IMR-90 (cell line): ENCODE measurements at regions not wholly inside any gene's neighbourhood (a gene's known extent, or its start where the extent isn't known, plus 50 kb on each side); places are given as distances from the start of the nearest gene placed in this dataset.

Experiments
- ATAC-seq: fragments of 200-7000 bp; cut with Tn5 transposase; 2 replicates; pipeline ENCODE4 v1.9.1; 2020; ENCODE audit warnings: low read depth, mild to moderate bottlenecking, moderate library complexity
- BruUV-seq: library from RNA; stranded (reverse); fragments of 400-500 nt; replicated peaks from 2 replicates; lab custom pipeline; 2021; lab: Mats Ljungman, UMichigan
- CTCF ChIA-PET: fragments of 300-600 bp; formaldehyde crosslinking; extraction: SDS; loops from one replicate; lab custom pipeline; 2021; ENCODE audit warnings: antibody characterized with exemption; lab: Yijun Ruan, JAX
- POLR2A ChIA-PET: fragments of 300-600 bp; sonication (Branson Sonifier 250); formaldehyde crosslinking; loops from one replicate; lab custom pipeline; 2022; ENCODE audit warnings: antibody characterized with exemption; ENCODE audit not compliant: unreplicated experiment; lab: Charles Lee
- DNase-seq: peaks from one replicate; pipeline ENCODE4 v3.0.0; 2013
- H2AFZ ChIP-seq: replicated peaks from 2 replicates; pipeline ENCODE3; 2013; ENCODE audit warnings: low read length, mild to moderate bottlenecking; ENCODE audit not compliant: poor library complexity
- H2AK5ac ChIP-seq: 2 replicates; pipeline ENCODE4 v1.6.1; 2013; ENCODE audit warnings: low read depth, low read length, inconsistent platforms
- H2AK9ac ChIP-seq: replicated peaks from 2 replicates; pipeline ENCODE3; 2013; ENCODE audit warnings: mild to moderate bottlenecking, low read depth, low read length, moderate library complexity; ENCODE audit not compliant: poor library complexity
- H2BK120ac ChIP-seq: 2 replicates; pipeline ENCODE4 v1.6.1; 2013; ENCODE audit warnings: low read depth, low read length, inconsistent platforms
- H2BK15ac ChIP-seq: 3 replicates; pipeline ENCODE4 v1.6.1; 2013; ENCODE audit warnings: low read depth, low read length, inconsistent platforms
- H2BK20ac ChIP-seq: 2 replicates; pipeline ENCODE4 v1.6.1; 2013; ENCODE audit warnings: low read depth, mild to moderate bottlenecking, inconsistent platforms, low read length, moderate library complexity
- H2BK5ac ChIP-seq: 2 replicates; pipeline ENCODE4 v1.6.1; 2013; ENCODE audit warnings: mild to moderate bottlenecking, low read depth, low read length, inconsistent platforms; ENCODE audit not compliant: poor library complexity, severe bottlenecking
- H3K14ac ChIP-seq: replicated peaks from 2 replicates; pipeline ENCODE4 v1.6.1; 2013; ENCODE audit warnings: low read depth, low read length, inconsistent platforms
- H3K18ac ChIP-seq: 2 replicates; pipeline ENCODE4 v1.6.1; 2013; ENCODE audit warnings: low read depth, low read length, control low read depth
- H3K23ac ChIP-seq: 2 replicates; pipeline ENCODE4 v1.6.1; 2013; ENCODE audit warnings: low read depth, low read length, inconsistent platforms
- H3K27ac ChIP-seq: 2 replicates; pipeline ENCODE4 v1.5.1; 2013; ENCODE audit warnings: mild to moderate bottlenecking, control low read depth, low read length; ENCODE audit not compliant: insufficient read depth
- H3K27me3 ChIP-seq: 2 replicates; pipeline ENCODE4 v1.6.1; 2013; ENCODE audit warnings: low read length; ENCODE audit not compliant: control insufficient read depth, insufficient read depth
- H3K36me3 ChIP-seq: 2 replicates; pipeline ENCODE4 v1.6.1; 2013; ENCODE audit warnings: low read length, mixed read lengths; ENCODE audit not compliant: control insufficient read depth, insufficient read depth
- H3K4ac ChIP-seq: 2 replicates; pipeline ENCODE4 v1.6.1; 2013; ENCODE audit warnings: low read depth, low read length, inconsistent platforms
- H3K4me1 ChIP-seq: 2 replicates; pipeline ENCODE4 v1.6.1; 2013; ENCODE audit warnings: low read length, mixed read lengths; ENCODE audit not compliant: control insufficient read depth, insufficient read depth
- H3K4me2 ChIP-seq: 2 replicates; pipeline ENCODE4 v1.6.1; 2013; ENCODE audit warnings: low read depth, mild to moderate bottlenecking, control low read depth, low read length, moderate library complexity
- H3K4me3 ChIP-seq: 2 replicates; pipeline ENCODE4 v1.5.1; 2013; ENCODE audit warnings: low read depth, mild to moderate bottlenecking, control low read depth, low read length, moderate library complexity; ENCODE audit not compliant: insufficient read depth
- H3K56ac ChIP-seq: 2 replicates; pipeline ENCODE4 v1.6.1; 2013; ENCODE audit warnings: low read length, inconsistent platforms; ENCODE audit not compliant: insufficient read depth; ENCODE audit errors: extremely low read depth
- H3K79me1 ChIP-seq, 2 experiments: 2 replicates each; pipeline ENCODE4 v1.6.1; 2013; ENCODE audit warnings: low read length in 2 of 2, inconsistent platforms in 1 of 2, low read depth in 1 of 2
- H3K9ac ChIP-seq: 2 replicates; pipeline ENCODE4 v1.6.1; 2013; ENCODE audit warnings: low read depth, low read length, control low read depth
- H3K9me1 ChIP-seq: 2 replicates; pipeline ENCODE4 v1.6.1; 2013; ENCODE audit warnings: low read length, inconsistent platforms; ENCODE audit not compliant: insufficient read depth
- H3K9me3 ChIP-seq: 2 replicates; pipeline ENCODE4 v1.6.1; 2013; ENCODE audit warnings: low read length; ENCODE audit not compliant: control insufficient read depth, insufficient read depth
- H4K20me1 ChIP-seq: 2 replicates; pipeline ENCODE4 v1.6.1; 2013; ENCODE audit warnings: low read length, inconsistent platforms; ENCODE audit not compliant: insufficient read depth
- H4K5ac ChIP-seq: 2 replicates; pipeline ENCODE4 v1.6.1; 2013; ENCODE audit warnings: mild to moderate bottlenecking, low read depth, low read length, control low read depth
- H4K8ac ChIP-seq, 2 experiments: 2 replicates each; pipeline ENCODE4 v1.6.1; 2013; ENCODE audit warnings: low read depth in 2 of 2, low read length in 2 of 2, control low read depth in 1 of 2, inconsistent platforms in 1 of 2
- H4K91ac ChIP-seq: 2 replicates; pipeline ENCODE4 v1.6.1; 2013; ENCODE audit warnings: low read depth, low read length, inconsistent platforms; ENCODE audit not compliant: insufficient read depth
- BHLHE40 ChIP-seq: fragments of 150-350 bp; IDR thresholded peaks from 2 replicates; pipeline ENCODE4 v1.6.1; 2016; ENCODE audit warnings: mild to moderate bottlenecking, low read depth, low read length
- CEBPB ChIP-seq: IDR thresholded peaks from 2 replicates; pipeline ENCODE4 v1.6.1; 2012; ENCODE audit warnings: low read depth, low read length, improper control_type of control experiment
- CHD1 ChIP-seq: IDR thresholded peaks from 2 replicates; pipeline ENCODE4 v1.6.1; 2012; ENCODE audit warnings: low read depth, low read length, improper control_type of control experiment
- CTCF ChIP-seq: conservative IDR thresholded peaks from 2 replicates; pipeline ENCODE4 v1.5.1; 2012; ENCODE audit warnings: mild to moderate bottlenecking, low read depth, low read length, improper control_type of control experiment
- FOS ChIP-seq: fragments of 150-350 bp; IDR thresholded peaks from 2 replicates; pipeline ENCODE4 v1.6.1; 2016; ENCODE audit warnings: low read depth, low read length
- MAFK ChIP-seq: IDR thresholded peaks from 2 replicates; pipeline ENCODE4 v1.6.1; 2012; ENCODE audit warnings: low read depth, low read length, improper control_type of control experiment
- MAZ ChIP-seq: IDR thresholded peaks from 2 replicates; pipeline ENCODE4 v1.6.1; 2012; ENCODE audit warnings: low read depth, mild to moderate bottlenecking, low read length, improper control_type of control experiment, moderate library complexity, borderline replicate concordance
- MXI1 ChIP-seq: IDR thresholded peaks from 2 replicates; pipeline ENCODE4 v1.6.1; 2012; ENCODE audit warnings: low read depth, mild to moderate bottlenecking, low read length, moderate library complexity, borderline replicate concordance
- NFE2L2 ChIP-seq: fragments of 150-350 bp; IDR thresholded peaks from 2 replicates; pipeline ENCODE4 v1.6.1; 2016; ENCODE audit warnings: low read depth, mild to moderate bottlenecking, low read length
- POLR2A ChIP-seq: IDR thresholded peaks from 2 replicates; pipeline ENCODE4 v1.6.1; 2012; ENCODE audit warnings: mild to moderate bottlenecking, low read depth, low read length
- RAD21 ChIP-seq: IDR thresholded peaks from 2 replicates; pipeline ENCODE4 v1.6.1; 2012; ENCODE audit warnings: low read length, improper control_type of control experiment
- RCOR1 ChIP-seq: IDR thresholded peaks from 2 replicates; pipeline ENCODE4 v1.6.1; 2012; ENCODE audit warnings: mild to moderate bottlenecking, low read length, improper control_type of control experiment; ENCODE audit not compliant: insufficient replicate concordance
- RFX5 ChIP-seq: IDR thresholded peaks from 2 replicates; pipeline ENCODE4 v1.8.0; 2012; ENCODE audit warnings: low read depth, mild to moderate bottlenecking, low read length, moderate library complexity
- SMC3 ChIP-seq: fragments of 150-350 bp; IDR thresholded peaks from 2 replicates; pipeline ENCODE4 v1.6.1; 2016; ENCODE audit warnings: low read depth, mild to moderate bottlenecking, antibody characterized with exemption, low read length, moderate library complexity
- USF2 ChIP-seq: fragments of 150-350 bp; IDR thresholded peaks from 2 replicates; pipeline ENCODE4 v1.6.1; 2017; ENCODE audit warnings: mild to moderate bottlenecking, antibody characterized with exemption, low read length, low read depth
- WGBS, 2 experiments: methylation state at CpG; one replicate each; pipeline versions ENCODE4 v1.1.5 to v1.1.7; 2013; ENCODE audit warnings: missing lambda C conversion rate in 2 of 2; ENCODE audit not compliant: insufficient read length in 1 of 2; ENCODE audit errors: extremely low coverage in 2 of 2; 5-methylcytosine and 5-hydroxymethylcytosine counted together
- dilution Hi-C: fragments of 300-500 bp; cut with HindIII; formaldehyde crosslinking; loops from one replicate; pipeline ENCODE4 v1.14.3; 2018; ENCODE audit warnings: low sequenced_read_pairs; ENCODE audit not compliant: unreplicated experiment
- in situ Hi-C: fragments of 300-500 bp; cut with MboI; formaldehyde crosslinking; loops from 3 replicates; pipeline ENCODE4 v1.14.3; 2019; ENCODE audit warnings: low sequenced_read_pairs, inconsistent platforms, mixed read lengths
- intact Hi-C: fragments of 100-400 bp; cut with micrococcal nuclease; formaldehyde crosslinking; loops from 2 replicates; pipeline ENCODE4 v1.10.0; 2022
- TF ChIP-seq, protein P1 (sequence below): fragments of 150-350 bp; IDR thresholded peaks from 2 replicates; pipeline ENCODE4 v1.6.1; 2016; ENCODE audit warnings: low read depth, mild to moderate bottlenecking, low read length, moderate library complexity, borderline replicate concordance

DNA sequence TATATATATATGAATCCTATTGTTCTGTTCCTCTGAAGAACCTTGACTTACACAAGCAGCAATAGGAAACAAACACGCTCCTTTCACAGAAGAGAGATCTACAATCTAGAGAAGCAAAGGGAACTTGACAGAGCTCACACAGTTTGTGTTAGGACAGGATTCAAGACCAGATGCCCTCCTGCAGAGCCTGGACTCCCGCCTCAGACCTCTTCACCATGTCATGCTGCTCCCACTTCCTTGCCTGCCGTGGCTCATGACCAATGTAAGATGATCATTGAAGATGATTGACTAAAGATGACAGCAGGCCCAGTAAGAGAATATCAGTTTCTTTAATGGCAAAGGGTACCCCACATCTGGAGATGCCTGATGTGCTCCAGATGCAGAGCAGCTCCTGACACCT lies 111.2 kb upstream of the AGAP1 start:
- intact Hi-C loops (no loop called here), in situ Hi-C loops (no loop called here), dilution Hi-C loops (no loop called here)
- ATAC-seq (no peak), DNase-seq (no peak)
- Histone ChIP-seq H3K14ac (no peak overlapping the region), H4K91ac (no peak overlapping the region), H3K4ac (no peak overlapping the region), H2BK5ac (no peak overlapping the region), H3K4me2 (no peak overlapping the region), H2BK120ac (no peak overlapping the region), H3K27ac (no peak overlapping the region), H3K18ac (no peak overlapping the region), H2AK5ac (no peak overlapping the region), H3K9me3 (no peaks in the 10 kb centered on the region), H2AK9ac (no peak overlapping the region), H3K23ac (no peak overlapping the region), H3K56ac (no peak overlapping the region), H3K9ac (no peak overlapping the region), H4K8ac (no peak overlapping the region), H2BK20ac (no peak overlapping the region), H4K5ac (no peak overlapping the region), H4K20me1 (no peaks in the 10 kb centered on the region), H3K9me1 (no peaks in the 10 kb centered on the region), H3K27me3 (peaks cover 4% of the 10 kb centered on the region), H3K79me1 (no peaks in the 10 kb centered on the region), H2AFZ (no peak overlapping the region), H3K4me3 (no peak overlapping the region), H3K4me1 (peaks cover 2% of the 10 kb centered on the region; the same call in 1 of the 2 replicates), H2BK15ac (no peak overlapping the region), H3K36me3 (no peaks in the 10 kb centered on the region)
- no TSS peak for BruUV-seq
- CTCF ChIA-PET, result no interaction called here
- TF ChIP-seq MXI1 (no peak), FOS (no peak), RAD21 (no peak), MAZ (no peak), RCOR1 (no peak), CHD1 (no peak), BHLHE40 (no peak), USF2 (no peak), POLR2A (no peak), RFX5 (no peak), CTCF (no peak), NFE2L2 (no peak), MAFK (no peak), CEBPB (no peak), SMC3 (no peak)
- TF ChIP-seq, protein P1, sequence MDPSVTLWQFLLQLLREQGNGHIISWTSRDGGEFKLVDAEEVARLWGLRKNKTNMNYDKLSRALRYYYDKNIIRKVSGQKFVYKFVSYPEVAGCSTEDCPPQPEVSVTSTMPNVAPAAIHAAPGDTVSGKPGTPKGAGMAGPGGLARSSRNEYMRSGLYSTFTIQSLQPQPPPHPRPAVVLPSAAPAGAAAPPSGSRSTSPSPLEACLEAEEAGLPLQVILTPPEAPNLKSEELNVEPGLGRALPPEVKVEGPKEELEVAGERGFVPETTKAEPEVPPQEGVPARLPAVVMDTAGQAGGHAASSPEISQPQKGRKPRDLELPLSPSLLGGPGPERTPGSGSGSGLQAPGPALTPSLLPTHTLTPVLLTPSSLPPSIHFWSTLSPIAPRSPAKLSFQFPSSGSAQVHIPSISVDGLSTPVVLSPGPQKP, result no peak
- WGBS, 2 experiments, result no CpG with 5 or more reads among the region's 3 CpGs
- POLR2A ChIA-PET, result no interaction called here
